Skeletal muscle tissue (tissue), 3 donors: ENCODE measurements at regions not wholly inside any gene's neighbourhood (a gene's known extent, or its start where the extent isn't known, plus 50 kb on each side); places are given as distances from the start of the nearest gene placed in this dataset.
"Not testable (repeated sequence)": the region's sequence is repeated elsewhere in the genome, so short reads cannot be mapped to it uniquely, and the experiment has no call there.

Source experiments
- H3K27ac ChIP-seq: one replicate; pipeline ENCODE4 v1.7.0; 2013; ENCODE audit warnings: mild to moderate bottlenecking, low read depth, low read length, inconsistent platforms
- H3K27me3 ChIP-seq, 3 donors: one replicate each; pipeline ENCODE4 v1.7.0; 2013; ENCODE audit warnings: low read length in 3 of 3; ENCODE audit not compliant: control insufficient read depth in 3 of 3, insufficient read depth in 3 of 3
- H3K36me3 ChIP-seq, 3 donors: one replicate each; pipeline ENCODE4 v1.7.0; 2013; ENCODE audit warnings: low read length in 3 of 3; ENCODE audit not compliant: control insufficient read depth in 3 of 3, insufficient read depth in 3 of 3
- H3K4me1 ChIP-seq, 3 donors: one replicate each; pipeline ENCODE4 v1.7.0; 2013; ENCODE audit warnings: low read length in 3 of 3, mild to moderate bottlenecking in 3 of 3; ENCODE audit not compliant: control insufficient read depth in 3 of 3, insufficient read depth in 3 of 3
- H3K4me3 ChIP-seq, 3 donors: one replicate each; pipeline ENCODE4 v1.7.0; 2013; ENCODE audit warnings: low read length in 3 of 3
- H3K9ac ChIP-seq, 3 donors: one replicate each; pipeline ENCODE4 v1.7.0; 2013; ENCODE audit warnings: low read length in 3 of 3, mild to moderate bottlenecking in 3 of 3, moderate library complexity in 2 of 3, low read depth in 1 of 3
- H3K9me3 ChIP-seq, 3 donors: one replicate each; pipeline ENCODE4 v1.7.0; 2013; ENCODE audit warnings: low read length in 3 of 3; ENCODE audit not compliant: control insufficient read depth in 3 of 3
- donor health status: Osteomylitis.

DNA sequence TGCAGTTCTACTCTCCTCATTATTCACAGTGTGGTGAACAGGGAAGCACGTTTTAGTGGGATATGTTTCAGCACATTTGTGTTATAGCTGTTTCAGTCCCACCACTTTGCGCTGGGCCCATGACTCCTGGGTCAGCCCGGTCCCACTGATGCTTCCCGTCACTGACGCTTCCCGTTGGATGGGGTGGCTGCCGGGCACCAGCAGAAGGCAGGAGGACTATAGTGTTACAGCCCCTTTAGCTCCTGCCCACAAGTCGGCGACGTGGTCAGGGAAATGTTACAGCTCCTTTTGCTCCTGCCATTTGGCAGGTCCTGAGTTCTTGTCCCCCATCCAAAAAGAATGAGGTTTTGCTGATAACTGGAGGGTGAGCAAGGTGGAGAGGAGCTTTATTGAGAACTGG lies 732.2 kb downstream of the NR4A2 start:
- no peak overlapping the region for H3K4me3 ChIP-seq
- H3K4me1 ChIP-seq = no peaks in the 10 kb centered on the region
- H3K27me3 ChIP-seq = no peaks in the 10 kb centered on the region
- peaks cover 0 to 4% (median 3%) of the 10 kb centered on the region in 3 donors for H3K9me3 ChIP-seq
- H3K9ac ChIP-seq = no peak overlapping the region
- H3K36me3 ChIP-seq = no peaks in the 10 kb centered on the region
- H3K27ac ChIP-seq = no peak overlapping the region

DNA sequence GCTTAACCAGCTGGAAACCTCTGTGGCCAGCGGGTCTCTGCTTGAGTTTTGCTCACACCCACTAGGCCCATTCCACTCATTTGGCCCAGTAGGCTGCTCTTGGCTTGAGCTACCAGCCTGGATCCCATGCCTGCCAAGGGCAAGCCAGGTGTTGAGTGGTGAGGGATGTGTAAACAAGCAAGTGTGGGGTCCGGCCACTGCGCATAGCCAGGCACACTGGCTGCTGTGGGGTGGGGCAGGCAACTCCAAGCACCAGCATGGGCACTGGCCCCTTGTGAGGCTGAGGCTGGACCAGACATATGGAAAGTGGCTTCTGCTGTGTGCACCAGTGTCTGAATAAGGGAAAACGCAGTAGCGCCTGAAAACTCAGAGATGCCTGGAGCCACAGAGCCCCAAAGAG lies 732.7 kb downstream of the NR4A2 start:
- Histone ChIP-seq H3K4me3 (no peak overlapping the region), H3K9ac (no peak overlapping the region), H3K27me3 (no peaks in the 10 kb centered on the region), H3K9me3 (peaks cover 0 to 4% (median 3%) of the 10 kb centered on the region in 3 donors), H3K4me1 (no peaks in the 10 kb centered on the region), H3K27ac (no peak overlapping the region), H3K36me3 (no peaks in the 10 kb centered on the region)

GRCh38 chr2:155583674-155584195 lies 748.8 kb downstream of the NR4A2 start:
- peaks cover 0 to 5% (median 0%) of the 10 kb centered on the region in 3 donors for H3K9me3 ChIP-seq
- no peak overlapping the region for H3K9ac ChIP-seq
- H3K27me3 ChIP-seq = no peaks in the 10 kb centered on the region
- no peak overlapping the region for H3K27ac ChIP-seq
- no peaks in the 10 kb centered on the region for H3K36me3 ChIP-seq
- no peak overlapping the region for H3K4me3 ChIP-seq
- no peaks in the 10 kb centered on the region for H3K4me1 ChIP-seq

- H3K4me1 ChIP-seq = no peaks in the 10 kb centered on the region
- no peak overlapping the region for H3K9ac ChIP-seq
- H3K4me3 ChIP-seq = no peak overlapping the region
- no peaks in the 10 kb centered on the region for H3K36me3 ChIP-seq
- no peaks in the 10 kb centered on the region for H3K27me3 ChIP-seq
- no peak overlapping the region for H3K27ac ChIP-seq
- H3K9me3 ChIP-seq = no peaks in the 10 kb centered on the region
These were observed 757.6 kb downstream of the NR4A2 start for GRCh38 chr2:155574941-155575340.

GRCh38 chr2:155547571-155547970 lies 785.0 kb downstream of the NR4A2 start:
- Histone ChIP-seq H3K36me3 (no peaks in the 10 kb centered on the region), H3K27me3 (no peaks in the 10 kb centered on the region), H3K9ac (no peak overlapping the region), H3K9me3 (no peaks in the 10 kb centered on the region), H3K4me1 (no peaks in the 10 kb centered on the region), H3K27ac (no peak overlapping the region), H3K4me3 (no peak overlapping the region)

GRCh38 chr2:155546721-155547555 lies 785.6 kb downstream of the NR4A2 start:
- H3K36me3 ChIP-seq = no peaks in the 10 kb centered on the region
- no peaks in the 10 kb centered on the region for H3K4me1 ChIP-seq
- H3K4me3 ChIP-seq = peak overlapping the region in 1 of 3 donors; percentile 60
- no peak overlapping the region for H3K9ac ChIP-seq
- no peaks in the 10 kb centered on the region for H3K27me3 ChIP-seq
- H3K9me3 ChIP-seq = no peaks in the 10 kb centered on the region
- no peak overlapping the region for H3K27ac ChIP-seq

GRCh38 chr2:155539028-155539427 lies 793.5 kb downstream of the NR4A2 start:
- H3K27ac ChIP-seq, H3K36me3 ChIP-seq, H3K9me3 ChIP-seq, H3K9ac ChIP-seq, H3K4me1 ChIP-seq, H3K27me3 ChIP-seq, H3K4me3 ChIP-seq: not testable (repeated sequence)

DNA sequence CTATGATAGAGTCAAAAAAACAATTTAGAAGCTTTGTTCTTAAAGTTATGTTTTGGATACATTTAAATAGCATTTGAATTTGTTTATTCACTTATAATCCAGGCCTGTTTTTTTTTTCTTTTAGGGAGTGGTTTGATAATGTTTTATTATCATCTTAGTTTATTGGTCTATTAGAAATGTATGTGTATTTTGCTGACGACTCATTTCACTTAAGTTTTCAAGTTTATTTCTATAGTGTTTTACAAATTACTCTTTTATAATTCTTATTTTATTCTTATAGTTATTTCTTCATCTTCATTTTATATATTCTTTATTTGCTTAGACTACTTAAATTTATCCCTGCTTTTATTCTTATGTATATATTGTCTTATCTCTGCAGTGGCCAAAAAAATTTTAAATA lies 804.5 kb downstream of the NR4A2 start:
- H3K27ac ChIP-seq = no peak overlapping the region
- H3K4me3 ChIP-seq = no peak overlapping the region
- no peaks in the 10 kb centered on the region for H3K36me3 ChIP-seq
- no peak overlapping the region for H3K9ac ChIP-seq
- H3K4me1 ChIP-seq = no peaks in the 10 kb centered on the region
- H3K9me3 ChIP-seq = no peaks in the 10 kb centered on the region
- H3K27me3 ChIP-seq = no peaks in the 10 kb centered on the region

- no peaks in the 10 kb centered on the region for H3K27me3 ChIP-seq
- H3K27ac ChIP-seq = no peak overlapping the region
- no peaks in the 10 kb centered on the region for H3K4me1 ChIP-seq
- no peak overlapping the region for H3K9ac ChIP-seq
- no peaks in the 10 kb centered on the region for H3K36me3 ChIP-seq
- H3K9me3 ChIP-seq = peaks cover 0 to 4% (median 0%) of the 10 kb centered on the region in 3 donors
- no peak overlapping the region for H3K4me3 ChIP-seq
These were observed 807.3 kb downstream of the NR4A2 start for GRCh38 chr2:155525199-155525598.

GRCh38 chr2:155519529-155520130 lies 812.9 kb downstream of the NR4A2 start:
- no peaks in the 10 kb centered on the region for H3K36me3 ChIP-seq
- no peaks in the 10 kb centered on the region for H3K27me3 ChIP-seq
- no peak overlapping the region for H3K27ac ChIP-seq
- H3K9ac ChIP-seq = no peak overlapping the region
- H3K4me1 ChIP-seq = no peaks in the 10 kb centered on the region
- H3K9me3 ChIP-seq = peaks cover 0 to 4% (median 0%) of the 10 kb centered on the region in 3 donors
- no peak overlapping the region for H3K4me3 ChIP-seq
